ENCODE measurements at regions not wholly inside any gene's neighbourhood (a gene's known extent, or its start where the extent isn't known, plus 50 kb on each side); places are given as distances from the start of the nearest gene placed in this dataset.

DNA sequence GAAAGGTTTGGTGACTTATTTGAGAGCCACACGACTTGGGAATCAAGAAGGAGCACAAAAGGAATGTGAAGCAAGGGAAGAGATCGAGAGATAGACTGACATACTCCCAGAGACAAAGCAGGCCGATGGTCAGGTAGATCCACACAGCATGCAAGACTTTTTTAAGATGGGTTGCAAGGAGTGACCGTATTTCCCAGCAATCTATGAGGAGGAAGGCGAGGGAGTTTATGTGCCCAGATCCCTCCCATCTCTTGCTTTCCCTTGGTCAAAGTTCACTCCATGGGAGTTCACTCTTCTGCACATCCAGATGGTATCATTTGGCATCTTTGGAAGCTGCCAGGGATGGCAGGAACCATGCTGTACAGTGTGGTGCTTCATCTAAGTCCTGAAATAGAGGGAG, 148.9 kb downstream of the RMI1 start:
- DNase-seq, result no peak

DNA sequence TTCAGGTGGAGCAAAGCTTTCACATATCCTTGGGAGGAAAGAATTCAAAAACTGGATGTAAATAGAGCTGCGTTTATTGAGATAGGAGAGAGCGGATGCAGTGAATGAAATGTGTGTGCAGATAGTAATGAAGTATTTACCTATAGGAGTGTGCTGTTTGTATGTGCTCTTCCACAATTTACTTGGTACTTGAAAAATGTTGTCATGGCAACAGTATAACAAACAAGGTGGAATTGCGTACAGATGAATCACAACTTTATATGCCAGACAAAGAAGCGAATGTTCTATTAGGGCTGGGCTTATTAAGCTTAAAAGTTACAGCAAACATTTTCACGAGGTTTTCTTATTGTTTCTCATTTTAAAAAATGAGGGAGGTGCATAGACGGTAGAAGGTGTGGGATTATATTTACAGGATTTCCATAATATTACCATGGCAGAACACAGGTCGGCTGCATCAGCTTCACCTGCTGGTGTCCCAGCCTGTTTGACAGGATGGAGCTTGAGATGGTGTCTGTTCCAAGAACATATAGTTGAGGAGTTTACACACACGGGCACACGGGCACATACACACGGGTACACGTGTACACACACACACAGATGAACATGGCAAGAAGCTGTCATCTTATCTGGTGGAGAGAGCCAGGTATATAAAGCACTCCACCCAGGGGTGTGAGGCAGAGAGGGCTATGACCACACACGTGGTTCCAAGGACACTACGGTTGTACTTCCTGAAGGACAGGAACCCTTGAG, 155.7 kb downstream of the RMI1 start:
- DNase-seq, result no peak

DNA sequence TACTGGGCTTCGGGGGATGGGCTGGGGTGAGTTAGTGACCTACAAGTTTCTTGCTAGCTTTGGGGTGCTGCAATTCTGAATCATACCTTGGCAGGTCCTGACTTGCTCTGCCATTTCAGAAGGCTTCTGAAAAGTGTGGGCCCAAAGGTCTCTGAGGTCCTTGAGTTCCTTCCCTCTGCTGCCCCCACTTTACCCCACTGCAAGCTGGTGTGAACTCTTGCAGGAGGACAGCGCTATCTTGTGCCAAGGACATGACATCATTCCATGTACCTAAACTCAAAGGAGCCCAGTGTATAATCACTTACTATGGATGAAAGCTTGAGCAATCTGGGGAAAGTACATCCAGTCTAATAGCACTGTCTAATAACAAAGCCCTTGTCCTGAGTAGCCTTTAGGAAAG, 157.4 kb downstream of the RMI1 start:
- no peak for DNase-seq

DNA sequence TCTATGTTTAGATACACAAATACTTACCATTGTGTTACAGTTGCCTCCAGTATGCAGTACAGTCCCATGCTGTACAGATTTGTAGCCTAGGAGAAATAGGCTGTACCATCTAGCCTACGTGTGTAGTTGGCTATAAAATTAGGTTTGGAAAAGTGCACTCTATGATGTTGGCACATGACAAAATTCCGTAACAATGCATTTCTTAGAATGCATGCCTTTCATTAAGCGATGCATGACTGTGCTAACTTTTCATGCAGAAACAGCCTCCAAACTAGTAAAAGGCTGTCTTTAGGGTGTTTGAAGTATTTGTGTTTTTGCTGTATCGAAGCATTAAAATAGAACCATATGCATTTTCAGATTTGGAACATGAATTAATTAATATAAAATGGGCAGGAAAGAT, 157.9 kb downstream of the RMI1 start:
- DNase-seq, result no peak

DNA sequence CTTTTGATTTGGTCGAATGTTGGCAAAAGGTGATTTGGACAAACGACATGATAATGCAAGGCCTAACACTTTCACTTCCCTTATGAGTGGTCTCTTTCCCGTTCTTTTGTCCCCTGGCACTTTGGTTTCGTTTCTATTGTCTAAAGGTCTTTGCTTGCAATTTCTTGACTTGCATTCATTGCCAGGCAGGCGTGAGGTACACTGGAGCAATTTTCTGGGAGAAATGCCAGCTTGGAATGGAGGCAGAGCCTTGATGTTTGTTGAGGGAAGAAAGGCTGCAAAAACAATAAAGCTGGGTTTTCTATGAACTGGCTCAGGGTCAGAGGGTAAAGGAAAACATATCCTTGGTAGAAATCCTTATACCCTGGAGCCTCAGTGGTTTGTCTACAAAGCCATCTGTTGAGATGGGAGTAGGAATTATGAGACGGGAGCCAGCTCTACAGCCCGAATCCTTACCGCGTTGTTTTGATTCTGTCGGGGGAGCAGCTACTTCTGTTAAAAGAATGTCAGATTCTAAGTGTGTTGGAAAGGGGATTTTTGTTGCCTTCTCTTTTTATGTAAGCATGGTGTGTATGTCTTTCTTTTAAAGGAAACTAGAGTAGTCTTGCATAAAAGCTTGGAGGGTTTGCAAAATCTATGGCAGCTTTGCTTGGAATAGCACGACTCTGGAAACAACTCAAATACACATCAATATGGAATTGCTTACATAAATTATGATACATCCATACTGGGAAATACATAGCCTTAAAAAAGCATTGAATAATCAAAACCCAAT, 158.9 kb downstream of the RMI1 start:
- DNase-seq, result no peak

DNA sequence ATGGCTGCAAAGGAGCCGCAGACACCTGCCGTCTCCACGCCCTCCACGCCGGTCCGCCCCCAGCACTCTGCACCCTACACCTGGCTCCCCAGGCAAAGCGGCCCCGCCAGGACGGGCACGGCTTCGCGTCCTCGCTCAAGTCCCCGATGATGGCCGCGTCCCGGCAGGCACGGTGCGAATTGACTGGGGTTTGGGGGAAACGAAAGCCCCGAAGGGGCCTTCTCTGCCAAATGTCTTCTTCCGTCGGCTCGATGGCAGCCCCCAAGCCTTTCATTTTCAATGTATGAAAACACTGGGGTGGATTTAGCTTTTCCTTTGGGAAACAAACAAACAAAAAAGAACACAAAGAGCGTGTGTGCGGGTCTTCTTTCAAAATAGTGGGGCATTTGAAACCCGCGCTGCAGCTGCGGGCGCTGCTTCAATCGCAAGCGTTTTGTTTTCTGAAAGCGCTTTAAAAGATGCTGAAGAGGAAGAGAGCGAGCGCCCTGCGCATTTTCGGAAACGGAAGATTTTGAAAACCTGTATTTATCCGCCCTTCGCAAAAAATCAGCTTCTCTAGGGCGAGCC, 160.0 kb downstream of the RMI1 start:
- DNase-seq, result peak; percentile 8

DNA sequence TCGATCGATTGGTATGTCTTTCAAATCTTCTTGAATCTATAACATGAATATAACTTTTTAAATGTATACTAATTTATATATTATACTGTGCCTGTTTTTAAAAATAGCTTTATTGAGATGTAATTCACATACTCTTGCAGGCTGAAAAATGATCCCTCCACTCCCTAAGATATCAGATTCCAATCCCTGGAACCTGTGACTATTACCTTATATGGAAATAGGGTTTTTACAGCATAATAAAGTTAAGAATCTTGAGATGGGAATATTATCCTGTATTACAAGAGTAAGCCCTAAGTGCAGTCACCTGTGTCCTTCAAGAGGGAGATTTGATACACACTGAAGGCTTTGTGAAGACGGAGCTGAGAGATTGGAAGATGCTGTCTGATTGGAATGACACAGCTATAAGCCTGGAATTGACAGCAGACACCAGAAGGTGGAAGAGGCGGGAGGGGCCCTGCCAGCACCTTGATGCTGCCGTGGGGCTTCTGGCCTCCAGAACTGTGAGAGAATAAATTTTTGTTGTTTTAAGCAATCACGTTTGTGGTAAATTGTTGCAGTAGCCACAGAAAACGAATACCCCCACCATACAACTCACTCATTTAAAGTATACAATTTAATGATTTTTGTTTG, 161.3 kb downstream of the RMI1 start:
- no peak for DNase-seq

DNA sequence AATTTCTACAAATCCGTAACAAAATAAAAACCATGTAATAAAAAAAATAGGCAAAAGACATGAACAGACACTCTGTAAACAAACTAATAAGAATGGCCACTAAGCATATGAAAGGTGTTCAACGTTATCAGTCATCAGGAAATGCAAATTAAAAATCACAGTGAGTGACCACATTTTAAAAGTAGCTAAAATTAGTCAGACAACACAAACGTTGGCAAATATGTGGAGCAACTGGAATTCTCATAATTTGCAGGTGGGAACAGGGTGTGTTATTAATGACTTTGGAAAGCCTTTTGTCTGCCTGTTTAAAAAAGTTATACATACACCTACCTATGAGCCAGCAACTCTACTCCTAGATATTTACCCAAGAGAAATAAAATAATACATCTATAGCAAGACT, 164.4 kb downstream of the RMI1 start:
- no peak for DNase-seq

DNA sequence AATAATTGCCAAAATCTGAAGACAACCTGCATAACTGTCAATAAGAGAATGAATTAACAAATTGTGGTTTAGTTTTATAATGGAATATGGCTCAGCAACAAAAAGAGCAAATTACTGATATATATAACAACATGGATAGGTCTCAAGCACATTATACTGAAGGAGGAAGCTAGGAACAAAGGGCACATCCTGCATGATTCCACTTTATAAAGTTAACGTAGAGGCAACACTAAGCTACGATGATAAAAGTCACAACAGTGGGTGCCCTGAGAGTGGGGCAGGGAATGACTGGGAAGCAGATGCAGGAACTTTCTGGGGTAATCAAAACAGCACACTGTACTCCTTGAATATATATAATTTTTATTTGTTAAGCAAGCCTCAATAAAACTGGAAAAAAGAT, 165.2 kb downstream of the RMI1 start:
- DNase-seq, result no peak

DNA sequence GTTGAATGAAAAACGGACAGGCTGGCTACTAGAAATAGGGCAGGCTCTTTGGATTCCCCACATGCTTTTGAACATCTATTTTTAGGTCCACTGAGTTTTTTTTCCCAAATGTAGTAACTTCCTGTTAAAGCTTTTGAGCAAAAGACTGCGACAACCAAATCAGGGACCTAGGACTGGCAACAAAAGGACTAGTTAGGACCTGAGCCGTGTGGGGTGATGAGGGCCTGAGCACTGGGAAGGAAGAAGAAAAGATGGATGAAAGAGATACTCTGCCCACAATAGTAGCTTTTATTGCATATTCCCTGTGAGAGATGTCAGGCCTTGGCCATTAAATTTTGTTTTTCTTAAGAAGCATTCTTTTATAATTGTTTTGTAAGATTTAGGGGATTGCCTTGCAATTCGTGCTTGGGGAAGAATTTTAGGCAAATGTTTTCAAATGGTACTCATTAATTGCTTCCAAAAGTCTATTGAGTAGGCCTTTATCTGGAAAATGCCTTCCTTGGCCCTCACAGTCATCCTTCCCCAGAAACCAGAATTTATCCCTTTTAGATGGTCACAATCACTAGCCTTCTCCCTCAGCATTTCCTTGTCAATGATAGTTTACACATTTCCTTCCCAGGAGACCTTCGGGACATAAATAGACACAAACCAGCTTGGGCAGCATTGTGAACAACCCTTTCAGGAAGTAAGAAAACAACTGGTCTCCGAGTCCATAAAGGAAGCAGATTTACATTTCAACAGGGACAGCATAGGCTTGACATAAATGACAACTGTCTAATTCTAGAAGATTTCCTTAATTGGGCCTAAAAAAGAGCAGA, 166.5 kb downstream of the RMI1 start:
- DNase-seq, result no peak

DNA sequence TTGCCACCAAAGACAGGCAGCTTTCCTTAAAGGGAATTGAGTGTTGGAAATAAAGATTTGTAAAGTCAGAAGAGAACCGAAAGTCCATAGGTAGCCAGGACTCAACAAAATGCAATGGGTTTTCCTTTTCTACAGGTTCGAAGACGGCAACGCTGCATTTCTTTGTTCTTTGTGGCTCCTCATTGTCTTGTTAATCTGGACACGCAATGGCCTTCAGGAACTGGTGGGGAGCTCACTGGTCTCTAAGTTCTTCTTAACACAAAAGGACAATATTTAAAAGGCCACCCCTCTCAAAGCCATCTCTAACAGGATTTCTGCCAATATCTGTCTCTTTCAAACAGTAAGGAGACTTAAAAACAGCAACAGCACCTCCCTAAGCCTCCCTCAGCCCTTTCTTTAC, 170.6 kb downstream of the RMI1 start:
- no peak for DNase-seq

DNA sequence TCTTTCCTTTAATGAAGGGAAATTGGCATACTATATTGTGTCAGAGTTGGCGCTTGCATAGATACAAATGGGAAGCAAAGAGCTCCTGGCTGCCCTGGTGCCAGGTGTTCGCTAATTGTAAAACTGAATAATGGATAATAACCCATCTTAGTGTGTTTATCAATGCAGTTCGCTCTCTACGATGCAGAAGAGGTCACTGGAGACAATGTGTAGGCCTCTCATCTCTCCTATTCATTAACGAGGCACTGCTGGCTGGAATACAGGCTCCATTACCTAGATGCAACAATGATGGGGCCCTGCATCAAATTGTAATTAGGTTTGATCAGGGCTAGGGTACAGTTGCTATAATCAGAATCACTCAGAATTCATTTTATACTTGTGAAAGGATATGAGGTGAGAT, 171.0 kb downstream of the RMI1 start:
- no peak for DNase-seq

DNA sequence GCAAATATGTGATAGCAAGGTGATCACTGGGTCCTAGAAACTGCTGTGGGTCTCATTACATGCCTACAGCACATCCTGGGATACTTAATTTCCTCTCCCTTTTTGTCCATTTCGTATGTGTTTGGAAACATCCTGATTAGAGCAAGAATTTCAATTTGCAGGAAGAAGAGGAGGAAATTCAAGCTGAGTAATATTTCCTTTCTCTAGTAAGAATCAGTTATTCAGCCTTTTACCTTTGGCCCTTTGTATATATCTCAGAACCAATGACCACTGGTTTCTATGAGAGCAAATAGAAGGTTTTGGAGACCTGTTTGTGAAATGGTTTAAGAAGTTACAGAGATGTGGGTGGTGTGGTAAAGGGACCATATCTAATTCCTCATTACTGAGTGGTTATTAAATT, 171.6 kb downstream of the RMI1 start:
- no peak for DNase-seq

DNA sequence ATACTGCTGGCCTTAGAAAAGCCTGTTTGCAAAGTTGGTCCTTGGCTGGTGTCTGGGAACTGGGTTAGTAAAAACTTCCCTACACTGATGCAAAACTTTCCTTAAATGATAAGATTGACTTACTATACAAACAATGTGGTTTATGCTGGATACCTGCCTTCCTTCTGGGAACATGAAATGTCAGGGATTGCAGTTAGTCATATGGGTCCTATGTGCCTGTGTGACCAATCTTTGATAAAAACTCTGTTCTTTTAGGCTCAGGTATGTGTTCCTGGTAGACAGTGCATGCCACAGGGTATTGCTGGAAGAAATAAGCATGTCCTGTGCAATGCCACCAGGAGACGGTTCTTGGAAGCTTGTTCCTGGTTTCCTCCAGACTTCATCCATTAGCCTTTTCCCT, 173.3 kb downstream of the RMI1 start:
- no peak for DNase-seq

DNA sequence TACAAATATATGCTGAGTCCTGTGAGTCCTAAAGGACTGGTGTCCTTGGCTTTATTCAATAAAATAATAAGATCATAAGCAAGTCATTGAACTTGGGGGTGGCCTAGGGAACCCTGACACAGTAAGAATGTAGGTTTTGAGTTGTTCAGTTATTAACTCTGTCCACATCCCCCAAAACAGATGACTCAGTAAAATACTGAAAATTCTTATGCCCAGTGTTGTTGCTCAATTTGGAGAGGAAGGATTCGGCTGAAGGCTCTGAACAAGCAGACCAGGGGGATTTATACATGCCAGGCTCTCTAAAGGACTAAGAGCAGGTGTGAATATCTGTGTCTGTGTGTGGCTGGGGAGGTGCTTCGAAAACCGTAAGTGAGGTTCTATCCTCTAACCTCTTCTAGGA, 173.7 kb downstream of the RMI1 start:
- no peak for DNase-seq

DNA sequence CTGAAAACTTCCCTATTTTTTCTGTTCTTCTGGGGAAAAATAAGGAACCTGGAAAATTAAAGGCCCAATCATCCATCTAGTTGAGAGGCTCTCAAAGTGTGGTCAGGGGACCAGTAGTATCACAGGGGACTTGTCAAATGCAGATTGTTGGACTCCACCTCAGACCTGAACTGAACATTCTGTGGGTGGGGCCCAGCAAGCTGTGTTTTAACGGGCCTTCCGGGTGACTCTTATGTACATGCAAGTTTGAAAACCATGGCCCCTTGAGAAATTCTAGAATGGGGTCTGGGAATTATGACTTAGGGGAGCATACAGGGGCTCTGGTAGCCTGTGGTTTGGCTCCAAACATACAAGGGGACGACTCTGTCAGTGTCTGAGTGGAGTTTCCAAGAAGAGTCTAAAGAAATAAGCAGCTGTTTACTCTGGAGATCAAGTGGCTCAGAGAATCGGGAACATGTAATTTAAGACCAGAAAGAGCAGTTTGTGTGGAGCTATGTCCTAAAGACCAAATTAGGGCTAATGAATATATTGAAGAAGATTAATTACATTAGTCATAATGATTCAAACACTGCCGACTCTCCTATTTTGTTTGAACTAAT, 177.4 kb downstream of the SLC28A3 start:
- no peak for DNase-seq

DNA sequence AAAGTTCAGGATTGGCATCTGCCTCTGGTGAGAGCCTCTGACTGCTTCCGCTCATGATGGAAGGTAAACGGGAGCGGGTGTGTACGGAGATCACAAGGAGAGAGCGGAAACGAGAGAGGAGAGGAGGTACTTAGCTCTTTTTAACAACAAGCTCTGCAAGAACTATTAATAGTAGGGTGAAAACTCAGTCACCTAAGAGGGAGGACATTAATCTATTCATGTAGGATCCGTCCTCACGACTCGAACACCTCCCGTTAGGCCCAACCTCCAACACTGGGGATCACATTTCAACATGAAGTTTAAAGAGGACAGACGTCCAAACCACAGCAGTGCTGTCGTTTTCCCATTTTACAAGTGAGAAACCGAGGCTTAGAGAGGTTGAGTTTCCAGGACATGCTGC, 173.7 kb downstream of the SLC28A3 start:
- no peak for DNase-seq

DNA sequence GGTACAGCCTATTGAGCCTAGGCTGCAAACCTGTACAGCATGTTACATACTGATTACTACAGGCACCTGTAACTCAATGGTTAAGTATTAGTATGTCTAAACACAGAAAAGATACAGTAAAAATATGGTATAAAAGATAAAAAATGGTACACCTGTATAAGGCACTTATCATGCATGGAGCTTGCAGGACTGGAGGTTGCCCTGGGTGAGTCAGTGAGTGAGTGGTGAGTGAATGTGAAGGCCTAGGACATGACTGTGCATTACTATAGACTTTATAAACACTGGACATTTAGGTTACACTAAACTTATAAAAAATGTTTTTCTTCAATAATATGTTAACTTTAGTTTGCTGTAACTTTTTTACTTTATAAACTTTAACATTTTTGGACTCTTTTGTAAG, 171.3 kb downstream of the SLC28A3 start:
- DNase-seq, result no peak

DNA sequence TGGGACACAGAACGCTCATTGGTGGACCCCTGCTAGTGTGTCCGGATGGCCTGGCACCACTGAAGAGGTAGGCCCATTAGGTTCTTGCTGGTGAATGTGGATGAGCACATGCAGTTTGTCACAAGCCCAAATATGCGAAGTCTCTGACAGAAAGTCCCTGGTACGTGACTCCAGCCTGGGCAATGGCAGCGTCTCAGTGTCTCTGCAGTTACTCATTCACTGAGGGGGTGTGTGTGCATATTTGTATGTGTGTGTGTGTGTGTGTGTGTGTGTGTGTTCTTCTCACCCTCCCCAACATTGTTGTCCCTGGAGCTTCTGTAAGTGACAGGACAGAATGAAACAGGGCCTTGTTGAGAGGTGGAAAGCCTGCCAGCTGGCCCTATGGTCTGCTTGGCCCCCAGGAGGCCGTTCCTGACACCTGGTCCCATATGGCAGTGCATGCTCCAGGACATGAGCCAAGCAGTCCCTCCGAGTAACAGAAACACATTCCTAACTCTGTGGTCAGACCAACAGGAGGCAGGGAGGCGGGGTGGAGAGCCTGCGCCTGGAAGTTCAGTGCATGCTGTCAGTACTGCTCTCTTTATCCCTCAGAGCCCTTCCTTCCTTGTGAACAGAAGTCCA, 169.9 kb downstream of the SLC28A3 start:
- no peak for DNase-seq

DNA sequence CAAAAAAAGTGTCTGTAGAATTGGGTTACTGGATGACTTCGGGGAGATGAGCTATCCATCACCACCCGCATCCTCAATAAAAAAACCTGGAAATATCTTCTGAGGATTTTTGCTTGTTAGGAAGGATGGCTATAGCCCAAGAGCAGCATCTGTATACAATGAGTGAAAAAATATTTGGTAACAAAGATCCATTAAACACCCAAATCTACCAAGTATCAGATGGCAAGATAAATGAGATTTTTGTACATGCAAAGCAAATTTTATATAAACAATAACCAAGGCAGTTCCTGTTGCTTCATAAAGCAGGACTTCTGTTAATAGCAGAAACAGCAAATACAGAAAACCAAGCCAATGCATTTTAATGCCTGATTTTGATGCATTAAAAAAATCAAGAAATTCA, 166.6 kb downstream of the SLC28A3 start:
- DNase-seq, result no peak

DNA sequence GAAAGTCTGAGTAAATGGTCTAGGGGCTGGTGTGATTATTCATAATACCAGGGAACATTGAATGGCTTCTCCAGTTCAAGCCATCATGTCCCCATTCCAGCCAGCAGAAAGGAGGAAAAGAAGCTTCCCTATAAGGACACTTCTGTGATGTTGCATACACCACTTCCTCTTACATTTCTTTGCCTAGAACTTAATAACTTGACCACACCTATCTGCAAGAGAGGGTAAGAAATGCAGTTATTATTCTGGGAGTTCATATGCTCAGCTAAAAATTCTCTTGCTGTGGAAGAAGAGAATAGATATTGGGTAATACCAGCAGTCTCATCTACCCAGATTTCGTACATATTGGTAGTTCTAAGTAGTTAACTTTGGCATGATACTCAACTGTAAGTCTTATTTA, 166.1 kb downstream of the SLC28A3 start:
- no peak for DNase-seq

DNA sequence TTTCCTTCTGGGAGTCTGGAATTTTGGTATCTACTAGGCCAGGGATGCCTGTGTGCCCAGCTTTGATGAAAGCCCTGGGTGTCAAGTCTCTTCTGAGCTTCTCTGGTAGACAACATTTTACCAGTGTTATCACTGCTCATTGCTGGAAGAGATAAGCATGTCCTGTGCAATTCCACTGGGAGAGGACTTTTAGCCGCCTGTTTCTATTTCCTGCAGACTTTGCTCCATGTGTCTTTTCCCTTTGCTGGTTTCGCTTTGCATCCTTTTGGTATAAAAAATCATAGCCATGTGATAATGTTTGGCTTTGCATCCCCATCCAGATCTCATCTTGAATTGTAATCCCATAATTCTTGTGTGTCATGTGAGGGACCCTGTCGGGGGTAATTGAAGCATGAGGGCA, 163.2 kb downstream of the SLC28A3 start:
- DNase-seq, result no peak

All from CD4-positive, alpha-beta T cell treated with Interleukin-10 for 1 hour (primary cell).